ENCODE measurements at regions not wholly inside any gene's neighbourhood (a gene's known extent, or its start where the extent isn't known, plus 50 kb on each side); places are given as distances from the start of the nearest gene placed in this dataset.

DNA sequence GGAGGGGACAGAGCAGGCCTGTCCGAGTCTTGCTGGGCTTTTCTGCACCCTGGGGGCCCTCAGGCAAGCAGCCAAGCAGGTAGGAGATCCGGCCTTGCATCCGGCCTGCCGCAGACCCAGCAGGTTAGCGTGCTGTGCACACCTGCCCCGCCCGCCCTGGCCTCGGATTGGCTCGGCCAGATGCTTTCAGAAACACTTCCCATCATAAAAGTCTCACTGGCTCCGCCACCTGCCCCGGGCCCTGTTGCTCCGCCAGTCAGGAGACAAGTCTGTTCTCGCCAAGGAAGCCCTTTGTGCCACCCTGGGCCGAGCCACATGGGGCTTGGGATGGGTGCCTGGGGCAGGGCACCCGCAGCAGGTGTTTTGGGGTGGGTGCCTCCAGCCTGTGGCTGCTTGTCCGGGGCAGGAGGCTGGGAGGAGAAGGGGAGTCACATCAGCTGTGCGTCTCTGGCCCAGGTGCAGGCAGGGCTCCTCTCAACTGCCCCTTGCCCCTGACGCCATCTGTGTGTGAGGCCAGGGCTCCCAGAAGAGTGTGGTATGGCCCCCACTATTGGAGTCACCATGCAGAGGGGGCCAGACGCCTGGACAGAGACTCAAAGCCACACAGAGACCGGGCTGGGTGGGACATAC is 228.2 kb upstream of the GSE1 start:
- TF ChIP-seq CTCF (IDR thresholded peaks at IDR 0.05) (no peak), POLR2A (IDR thresholded peaks at IDR 0.05) (no peak)
